ENCODE measurements at regions not wholly inside any gene's neighbourhood (a gene's known extent, or its start where the extent isn't known, plus 50 kb on each side); places are given as distances from the start of the nearest gene placed in this dataset.

- in situ Hi-C loops (cut with MboI; ENCODE audit: low pct_unique_long_range_greater_than_20kb, low sequenced_read_pairs, unreplicated experiment): no loop called here
- no peak for TF ChIP-seq CTCF (IDR thresholded peaks at IDR 0.05; ENCODE audit: extremely low read depth, insufficient read depth, missing control alignments)
- no peak for DNase-seq (ENCODE audit: low spot score)
Observed at GRCh38 chr11:15532432-15532831, 417.7 kb downstream of the INSC start.

- DNase-seq (ENCODE audit: low spot score): no peak
- in situ Hi-C loops (cut with MboI; ENCODE audit: low pct_unique_long_range_greater_than_20kb, low sequenced_read_pairs, unreplicated experiment): no loop called here
- TF ChIP-seq CTCF (IDR thresholded peaks at IDR 0.05; ENCODE audit: extremely low read depth, insufficient read depth, missing control alignments): no peak
Observed at GRCh38 chr11:15534266-15534665, 419.5 kb downstream of the INSC start.

GRCh38 chr11:15535414-15535813, 420.7 kb downstream of the INSC start:
- in situ Hi-C loops (cut with MboI; ENCODE audit: low pct_unique_long_range_greater_than_20kb, low sequenced_read_pairs, unreplicated experiment): no loop called here
- no peak for TF ChIP-seq CTCF (IDR thresholded peaks at IDR 0.05; ENCODE audit: extremely low read depth, insufficient read depth, missing control alignments)
- no peak for DNase-seq (ENCODE audit: low spot score)

- TF ChIP-seq CTCF (IDR thresholded peaks at IDR 0.05; ENCODE audit: extremely low read depth, insufficient read depth, missing control alignments): no peak
- DNase-seq (ENCODE audit: low spot score): no peak
- in situ Hi-C loops (cut with MboI; ENCODE audit: low pct_unique_long_range_greater_than_20kb, low sequenced_read_pairs, unreplicated experiment): no loop called here
Observed at GRCh38 chr11:15536438-15536837, 421.7 kb downstream of the INSC start.

GRCh38 chr11:15539645-15540044, 424.9 kb downstream of the INSC start:
- no peak for TF ChIP-seq CTCF (IDR thresholded peaks at IDR 0.05; ENCODE audit: extremely low read depth, insufficient read depth, missing control alignments)
- no peak for DNase-seq (ENCODE audit: low spot score)
- in situ Hi-C loops (cut with MboI; ENCODE audit: low pct_unique_long_range_greater_than_20kb, low sequenced_read_pairs, unreplicated experiment): no loop called here

- in situ Hi-C loops (cut with MboI; ENCODE audit: low pct_unique_long_range_greater_than_20kb, low sequenced_read_pairs, unreplicated experiment): no loop called here
- no peak for DNase-seq (ENCODE audit: low spot score)
- no peak for TF ChIP-seq CTCF (IDR thresholded peaks at IDR 0.05; ENCODE audit: extremely low read depth, insufficient read depth, missing control alignments)
Observed at GRCh38 chr11:15541079-15541478, 426.4 kb downstream of the INSC start.

GRCh38 chr11:15544353-15544752, 429.6 kb downstream of the INSC start:
- no peak for DNase-seq (ENCODE audit: low spot score)
- in situ Hi-C loops (cut with MboI; ENCODE audit: low pct_unique_long_range_greater_than_20kb, low sequenced_read_pairs, unreplicated experiment): no loop called here
- TF ChIP-seq CTCF (IDR thresholded peaks at IDR 0.05; ENCODE audit: extremely low read depth, insufficient read depth, missing control alignments): no peak
